MCF 10A (cell line): ENCODE measurements at regions not wholly inside any gene's neighbourhood (a gene's known extent, or its start where the extent isn't known, plus 50 kb on each side); places are given as distances from the start of the nearest gene placed in this dataset.

Source experiments
- BruUV-seq: library from RNA; stranded (reverse); fragments of 400-500 nt; replicated peaks from 2 replicates; lab custom pipeline; 2021; lab: Mats Ljungman, UMichigan
- CTCF ChIA-PET: fragments of 300-600 bp; sonication (Branson Sonifier 250); formaldehyde crosslinking; extraction: SDS; loops from one replicate; lab custom pipeline; 2021; ENCODE audit warnings: antibody characterized with exemption, inconsistent platforms; lab: Yijun Ruan, JAX
- POLR2A ChIA-PET: fragments of 300-600, 350-650 bp; sonication (Branson Sonifier 250); formaldehyde crosslinking; extraction: SDS; loops from one replicate; lab custom pipeline; 2020; ENCODE audit warnings: antibody characterized with exemption, inconsistent platforms; lab: Yijun Ruan, JAX
- DNase-seq: peaks from one replicate; pipeline ENCODE4 v3.0.0-alpha.2; 2018; ENCODE audit not compliant: unreplicated experiment
- H3K27ac Mint-ChIP-seq: one replicate; pipeline ENCODE4 v1.8.0; 2022; ENCODE audit warnings: mild to moderate bottlenecking, low read depth, mixed read lengths; ENCODE audit not compliant: unreplicated experiment
- H3K27me3 Mint-ChIP-seq: one replicate; pipeline ENCODE4 v1.8.0; 2022; ENCODE audit warnings: mixed read lengths; ENCODE audit not compliant: insufficient read depth, unreplicated experiment
- H3K36me3 Mint-ChIP-seq: one replicate; pipeline ENCODE4 v1.8.0; 2022; ENCODE audit warnings: mild to moderate bottlenecking, moderate library complexity, mixed read lengths; ENCODE audit not compliant: insufficient read depth, unreplicated experiment
- H3K4me1 Mint-ChIP-seq: one replicate; pipeline ENCODE4 v1.8.0; 2022; ENCODE audit warnings: mixed read lengths; ENCODE audit not compliant: insufficient read depth, unreplicated experiment
- H3K4me3 Mint-ChIP-seq: one replicate; pipeline ENCODE4 v1.8.0; 2022; ENCODE audit warnings: mild to moderate bottlenecking, moderate library complexity, mixed read lengths; ENCODE audit not compliant: unreplicated experiment
- H3K9me3 Mint-ChIP-seq: one replicate; pipeline ENCODE4 v1.8.0; 2022; ENCODE audit warnings: mixed read lengths; ENCODE audit not compliant: unreplicated experiment
- CTCF ChIP-seq: fragments of 200-600 bp; IDR thresholded peaks from one replicate; pipeline ENCODE4 v1.8.0; 2022; ENCODE audit warnings: antibody characterized with exemption, mild to moderate bottlenecking; ENCODE audit not compliant: unreplicated experiment
- intact Hi-C: fragments of 100-400 bp; cut with micrococcal nuclease; formaldehyde crosslinking; loops from 2 replicates; pipeline ENCODE4 v1.14.1; 2022

- Mint-ChIP-seq H3K27me3 (no peaks in the 10 kb centered on the region), H3K27ac (no peak overlapping the region), H3K36me3 (no peaks in the 10 kb centered on the region), H3K4me1 (no peaks in the 10 kb centered on the region), H3K9me3 (peaks cover 8% of the 10 kb centered on the region), H3K4me3 (no peak overlapping the region)
- TF ChIP-seq CTCF: no peak
- intact Hi-C loops: no loop called here
- ChIA-PET CTCF (interaction anchor here (0.6 kb wide), 1 partner anchor 839 kb away, joined by 3 read pairs; no protein-coding TSS in a partner anchor), POLR2A (interaction anchor here (0.7 kb wide), 1 partner anchor 1069 kb away, joined by 3 read pairs; no protein-coding TSS in a partner anchor)
- no TSS peak for BruUV-seq
- no peak for DNase-seq
Observed at GRCh38 chr10:131448883-131449282, 137.4 kb upstream of the TCERG1L start.

GRCh38 chr10:131450216-131450765 lies 138.8 kb upstream of the TCERG1L start:
- BruUV-seq: no TSS peak
- intact Hi-C loops: no loop called here

GRCh38 chr10:131451407-131452015 lies 140.0 kb upstream of the TCERG1L start:
- peaks cover under 1% of the 10 kb centered on the region for H3K9me3 Mint-ChIP-seq
- DNase-seq: no peak
- no peaks in the 10 kb centered on the region for H3K27me3 Mint-ChIP-seq
- TF ChIP-seq CTCF: no peak
- intact Hi-C loops: no loop called here
- no peak overlapping the region for H3K4me3 Mint-ChIP-seq
- POLR2A ChIA-PET: interaction anchor here (0.7 kb wide), 2 partner anchors 237 to 754 kb away, joined by 3 read pairs; no protein-coding TSS in a partner anchor
- no TSS peak for BruUV-seq
- H3K36me3 Mint-ChIP-seq: no peaks in the 10 kb centered on the region
- H3K4me1 Mint-ChIP-seq: no peaks in the 10 kb centered on the region
- no peak overlapping the region for H3K27ac Mint-ChIP-seq
- CTCF ChIA-PET: no interaction called here

More at GRCh38 chr10:131450216-131450765, 138.8 kb upstream of the TCERG1L start:
- CTCF ChIA-PET: interaction anchor here (0.6 to 0.9 kb wide), 2 partner anchors 10 to 822 kb away, joined by 3 read pairs; no protein-coding TSS in a partner anchor
- Mint-ChIP-seq H3K27ac (no peak overlapping the region), H3K9me3 (peaks cover 8% of the 10 kb centered on the region), H3K4me3 (no peak overlapping the region), H3K27me3 (no peaks in the 10 kb centered on the region), H3K36me3 (no peaks in the 10 kb centered on the region), H3K4me1 (no peaks in the 10 kb centered on the region)
- POLR2A ChIA-PET: no interaction called here
- DNase-seq: no peak
- no peak for TF ChIP-seq CTCF

- H3K27ac Mint-ChIP-seq: no peak overlapping the region
- H3K4me3 Mint-ChIP-seq: no peak overlapping the region
- H3K27me3 Mint-ChIP-seq: no peaks in the 10 kb centered on the region
- BruUV-seq: no TSS peak
- no peaks in the 10 kb centered on the region for H3K4me1 Mint-ChIP-seq
- POLR2A ChIA-PET: no interaction called here
- no peak for DNase-seq
- H3K9me3 Mint-ChIP-seq: no peaks in the 10 kb centered on the region
- no peak for TF ChIP-seq CTCF
- no peaks in the 10 kb centered on the region for H3K36me3 Mint-ChIP-seq
- intact Hi-C loops: no loop called here
- CTCF ChIA-PET: no interaction called here
Observed at GRCh38 chr10:131452926-131453720, 141.6 kb upstream of the TCERG1L start.
